ENCODE measurements at regions not wholly inside any gene's neighbourhood (a gene's known extent, or its start where the extent isn't known, plus 50 kb on each side); places are given as distances from the start of the nearest gene placed in this dataset.

GRCh38 chr1:232239998-232240397 lies 389.9 kb downstream of the SIPA1L2 start:
- Mint-ChIP-seq H3K4me1 (no peaks in the 10 kb centered on the region), H3K9me3 (peaks cover 8% of the 10 kb centered on the region), H3K27ac (no peak overlapping the region), H3K4me3 (no peak overlapping the region), H3K36me3 (peaks cover 14% of the 10 kb centered on the region), H3K27me3 (ENCODE audit: low read depth) (peaks cover 48% of the 10 kb centered on the region)
- CTCF ChIA-PET, result no interaction called here
- POLR2A ChIA-PET, result no interaction called here
- ATAC-seq, result no peak
- DNase-seq (ENCODE audit: low spot score), result no peak
- TF ChIP-seq USF1 (CRISPR knock-in tag; IDR thresholded peaks at IDR 0.05) (no peak), ZNF219 (CRISPR knock-in tag; IDR thresholded peaks at IDR 0.05; ENCODE audit: borderline replicate concordance) (no peak), STAT6 (CRISPR knock-in tag; conservative IDR thresholded peaks at IDR 0.05; ENCODE audit: low read depth) (no peak), ERG (CRISPR knock-in tag; IDR thresholded peaks at IDR 0.05) (no peak), IRF1 (CRISPR knock-in tag; IDR thresholded peaks at IDR 0.05) (no peak)

GRCh38 chr1:232239522-232239921 lies 390.4 kb downstream of the SIPA1L2 start:
- DNase-seq (ENCODE audit: low spot score) (no peak), ATAC-seq (no peak)
- POLR2A ChIA-PET, result no interaction called here
- peaks cover 48% of the 10 kb centered on the region for H3K27me3 Mint-ChIP-seq (ENCODE audit: low read depth)
- peaks cover 4% of the 10 kb centered on the region; the same call in 1 of the 2 replicates for H3K4me1 Mint-ChIP-seq
- TF ChIP-seq NR2C2 (CRISPR knock-in tag; IDR thresholded peaks at IDR 0.05) (no peak), ZNF281 (CRISPR knock-in tag; IDR thresholded peaks at IDR 0.05) (no peak), FOXP1 (CRISPR knock-in tag; IDR thresholded peaks at IDR 0.05; ENCODE audit: borderline replicate concordance) (no peak), SP1 (CRISPR knock-in tag; conservative IDR thresholded peaks at IDR 0.05) (no peak), KAT7 (CRISPR knock-in tag; IDR thresholded peaks at IDR 0.05; ENCODE audit: borderline replicate concordance) (no peak)
- TF ChIP-seq, protein P1, sequence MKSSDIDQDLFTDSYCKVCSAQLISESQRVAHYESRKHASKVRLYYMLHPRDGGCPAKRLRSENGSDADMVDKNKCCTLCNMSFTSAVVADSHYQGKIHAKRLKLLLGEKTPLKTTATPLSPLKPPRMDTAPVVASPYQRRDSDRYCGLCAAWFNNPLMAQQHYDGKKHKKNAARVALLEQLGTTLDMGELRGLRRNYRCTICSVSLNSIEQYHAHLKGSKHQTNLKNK (CRISPR knock-in tag; IDR thresholded peaks at IDR 0.05), result no peak
- CTCF ChIA-PET, result no interaction called here
- H3K9me3 Mint-ChIP-seq, result peaks cover 13% of the 10 kb centered on the region
- no peak overlapping the region for H3K27ac Mint-ChIP-seq
- H3K4me3 Mint-ChIP-seq, result no peak overlapping the region
- H3K36me3 Mint-ChIP-seq, result peaks cover 19% of the 10 kb centered on the region

- Mint-ChIP-seq H3K4me1 (peaks cover 9% of the 10 kb centered on the region; the same call in 1 of the 2 replicates), H3K4me3 (no peak overlapping the region), H3K36me3 (peaks cover 34% of the 10 kb centered on the region), H3K27ac (no peak overlapping the region), H3K27me3 (ENCODE audit: low read depth) (peaks cover 50% of the 10 kb centered on the region), H3K9me3 (peaks cover 28% of the 10 kb centered on the region)
- TF ChIP-seq, protein P2, sequence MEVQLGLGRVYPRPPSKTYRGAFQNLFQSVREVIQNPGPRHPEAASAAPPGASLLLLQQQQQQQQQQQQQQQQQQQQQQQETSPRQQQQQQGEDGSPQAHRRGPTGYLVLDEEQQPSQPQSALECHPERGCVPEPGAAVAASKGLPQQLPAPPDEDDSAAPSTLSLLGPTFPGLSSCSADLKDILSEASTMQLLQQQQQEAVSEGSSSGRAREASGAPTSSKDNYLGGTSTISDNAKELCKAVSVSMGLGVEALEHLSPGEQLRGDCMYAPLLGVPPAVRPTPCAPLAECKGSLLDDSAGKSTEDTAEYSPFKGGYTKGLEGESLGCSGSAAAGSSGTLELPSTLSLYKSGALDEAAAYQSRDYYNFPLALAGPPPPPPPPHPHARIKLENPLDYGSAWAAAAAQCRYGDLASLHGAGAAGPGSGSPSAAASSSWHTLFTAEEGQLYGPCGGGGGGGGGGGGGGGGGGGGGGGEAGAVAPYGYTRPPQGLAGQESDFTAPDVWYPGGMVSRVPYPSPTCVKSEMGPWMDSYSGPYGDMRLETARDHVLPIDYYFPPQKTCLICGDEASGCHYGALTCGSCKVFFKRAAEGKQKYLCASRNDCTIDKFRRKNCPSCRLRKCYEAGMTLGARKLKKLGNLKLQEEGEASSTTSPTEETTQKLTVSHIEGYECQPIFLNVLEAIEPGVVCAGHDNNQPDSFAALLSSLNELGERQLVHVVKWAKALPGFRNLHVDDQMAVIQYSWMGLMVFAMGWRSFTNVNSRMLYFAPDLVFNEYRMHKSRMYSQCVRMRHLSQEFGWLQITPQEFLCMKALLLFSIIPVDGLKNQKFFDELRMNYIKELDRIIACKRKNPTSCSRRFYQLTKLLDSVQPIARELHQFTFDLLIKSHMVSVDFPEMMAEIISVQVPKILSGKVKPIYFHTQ (CRISPR knock-in tag; IDR thresholded peaks at IDR 0.05), result no peak
- no peak for TF ChIP-seq ATF2 (CRISPR knock-in tag; IDR thresholded peaks at IDR 0.05; ENCODE audit: borderline replicate concordance, low read depth)
- TF ChIP-seq ZNF512 (CRISPR knock-in tag; IDR thresholded peaks at IDR 0.05; ENCODE audit: borderline replicate concordance), result no peak
- DNase-seq (ENCODE audit: low spot score) (no peak), ATAC-seq (no peak)
- CTCF ChIA-PET, result no interaction called here
- POLR2A ChIA-PET, result no interaction called here
Measured at GRCh38 chr1:232238009-232238408, 391.9 kb downstream of the SIPA1L2 start.
